ENCODE measurements at regions not wholly inside any gene's neighbourhood (a gene's known extent, or its start where the extent isn't known, plus 50 kb on each side); places are given as distances from the start of the nearest gene placed in this dataset.

DNA sequence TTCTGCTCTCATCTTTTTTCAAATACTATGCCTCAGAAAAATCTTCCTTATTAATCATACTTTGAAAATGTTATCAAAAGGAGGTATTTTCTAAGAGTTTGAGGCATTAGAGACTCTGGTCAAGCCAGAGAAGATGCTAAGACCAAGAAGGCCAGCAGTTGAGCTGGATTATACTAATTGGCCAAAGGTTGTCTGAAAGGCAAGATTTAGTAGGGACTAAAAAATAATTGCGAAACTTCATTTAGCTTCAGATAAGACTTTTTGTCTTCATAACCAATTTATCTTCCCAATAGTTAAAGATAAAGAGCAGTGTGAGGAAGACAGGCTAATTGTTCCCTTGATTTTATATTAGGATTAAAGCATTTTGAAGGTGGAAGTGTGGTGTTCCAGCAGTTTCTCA lies 1412.4 kb upstream of the PCDH7 start:
- Histone ChIP-seq H3K27ac (no peak overlapping the region), H3K4me3 (no peak overlapping the region), H3K9me3 (no peaks in the 10 kb centered on the region), H3K27me3 (no peaks in the 10 kb centered on the region), H3K4me1 (no peaks in the 10 kb centered on the region), H3K36me3 (no peaks in the 10 kb centered on the region)
- TF ChIP-seq EP300 (IDR thresholded peaks at IDR 0.05), result no peak
- no peak for TF ChIP-seq POLR2AphosphoS5 (IDR thresholded peaks at IDR 0.05)
- TF ChIP-seq POLR2A (IDR thresholded peaks at IDR 0.05), result no peak
- TF ChIP-seq, protein P1, sequence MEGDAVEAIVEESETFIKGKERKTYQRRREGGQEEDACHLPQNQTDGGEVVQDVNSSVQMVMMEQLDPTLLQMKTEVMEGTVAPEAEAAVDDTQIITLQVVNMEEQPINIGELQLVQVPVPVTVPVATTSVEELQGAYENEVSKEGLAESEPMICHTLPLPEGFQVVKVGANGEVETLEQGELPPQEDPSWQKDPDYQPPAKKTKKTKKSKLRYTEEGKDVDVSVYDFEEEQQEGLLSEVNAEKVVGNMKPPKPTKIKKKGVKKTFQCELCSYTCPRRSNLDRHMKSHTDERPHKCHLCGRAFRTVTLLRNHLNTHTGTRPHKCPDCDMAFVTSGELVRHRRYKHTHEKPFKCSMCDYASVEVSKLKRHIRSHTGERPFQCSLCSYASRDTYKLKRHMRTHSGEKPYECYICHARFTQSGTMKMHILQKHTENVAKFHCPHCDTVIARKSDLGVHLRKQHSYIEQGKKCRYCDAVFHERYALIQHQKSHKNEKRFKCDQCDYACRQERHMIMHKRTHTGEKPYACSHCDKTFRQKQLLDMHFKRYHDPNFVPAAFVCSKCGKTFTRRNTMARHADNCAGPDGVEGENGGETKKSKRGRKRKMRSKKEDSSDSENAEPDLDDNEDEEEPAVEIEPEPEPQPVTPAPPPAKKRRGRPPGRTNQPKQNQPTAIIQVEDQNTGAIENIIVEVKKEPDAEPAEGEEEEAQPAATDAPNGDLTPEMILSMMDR (IDR thresholded peaks at IDR 0.05), result no peak
- DNase-seq, result no peak
- intact Hi-C loops (cut with DNase I; ENCODE audit: low total_unique reads), result no loop called here
- 77 to 94% (median 87%) methylated on average over 1 of the region's 1 CpG for WGBS, 5 donors

DNA sequence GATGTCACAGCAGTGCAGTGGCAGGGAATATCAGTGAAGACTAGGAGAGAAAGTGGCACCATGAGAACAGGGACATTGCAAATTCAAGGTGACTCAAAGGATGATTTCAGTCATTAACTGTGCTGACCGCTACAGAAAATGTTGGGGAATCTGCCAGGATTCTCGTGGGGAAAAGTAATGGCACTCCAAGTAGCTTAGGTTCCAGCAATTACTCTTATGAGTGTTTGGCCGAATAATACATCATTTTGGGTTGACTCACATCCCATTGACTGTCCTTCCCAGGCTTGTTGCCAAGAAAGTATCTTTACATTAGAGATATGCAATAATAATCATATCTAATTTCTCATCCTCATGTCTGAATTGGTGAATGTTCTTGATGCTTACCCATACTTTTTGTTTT lies 1411.1 kb upstream of the PCDH7 start:
- intact Hi-C loops (cut with DNase I; ENCODE audit: low total_unique reads), result no loop called here
- TF ChIP-seq, protein P1 (IDR thresholded peaks at IDR 0.05), result no peak
- TF ChIP-seq POLR2A (IDR thresholded peaks at IDR 0.05) (no peak), POLR2AphosphoS5 (IDR thresholded peaks at IDR 0.05) (no peak), EP300 (IDR thresholded peaks at IDR 0.05) (no peak)
- Histone ChIP-seq H3K4me3 (no peak overlapping the region), H3K4me1 (no peaks in the 10 kb centered on the region), H3K36me3 (no peaks in the 10 kb centered on the region), H3K27me3 (no peaks in the 10 kb centered on the region), H3K27ac (no peak overlapping the region), H3K9me3 (no peaks in the 10 kb centered on the region)
- no peak for DNase-seq
- 55 to 80% (median 64%) methylated on average over 3 of the region's 3 CpGs for WGBS, 5 donors

DNA sequence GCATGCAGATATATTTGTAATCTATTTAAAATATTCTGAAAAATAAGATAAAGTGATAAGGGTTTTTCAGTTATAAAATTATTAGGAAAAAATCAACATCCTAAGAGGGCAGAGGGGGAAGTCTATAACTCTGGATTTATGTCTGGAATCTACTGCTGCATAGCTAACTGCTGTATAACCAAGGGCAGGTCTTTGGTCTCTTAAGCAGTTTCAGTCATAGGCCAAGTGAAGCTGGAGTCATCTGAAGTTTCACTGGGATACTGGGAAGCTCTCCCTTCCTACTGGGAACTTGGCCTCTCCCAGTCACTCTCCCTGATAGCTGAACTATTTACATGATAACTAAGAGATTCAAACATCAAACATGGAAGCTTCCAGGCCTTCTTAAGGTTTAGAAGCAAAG lies 1409.9 kb upstream of the PCDH7 start:
- no peaks in the 10 kb centered on the region for H3K9me3 ChIP-seq
- H3K36me3 ChIP-seq, result no peaks in the 10 kb centered on the region
- no peak for DNase-seq
- no peak overlapping the region for H3K4me3 ChIP-seq
- H3K27me3 ChIP-seq, result no peaks in the 10 kb centered on the region
- H3K4me1 ChIP-seq, result no peaks in the 10 kb centered on the region
- no peak overlapping the region for H3K27ac ChIP-seq
- TF ChIP-seq EP300 (IDR thresholded peaks at IDR 0.05), result no peak
- TF ChIP-seq, protein P1 (IDR thresholded peaks at IDR 0.05), result no peak
- intact Hi-C loops (cut with DNase I; ENCODE audit: low total_unique reads), result no loop called here

DNA sequence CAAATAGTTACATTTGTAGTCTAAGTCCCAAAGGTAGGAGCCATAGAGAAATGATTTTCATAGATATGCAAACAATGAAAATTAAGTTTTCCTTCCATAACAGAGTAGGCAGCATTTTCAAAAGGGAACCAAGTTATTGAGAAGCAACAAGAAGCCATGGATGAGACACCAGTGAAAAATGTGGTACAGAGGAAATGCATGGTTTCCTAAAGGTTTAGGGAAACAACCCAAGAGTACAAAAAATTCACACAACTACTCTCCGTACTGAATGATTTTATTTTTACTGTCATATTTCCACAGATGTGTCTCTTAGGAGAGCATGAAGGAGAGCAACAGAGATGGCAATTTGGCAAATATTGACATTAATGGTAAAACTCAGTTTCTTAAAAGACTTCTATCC lies 1408.9 kb upstream of the PCDH7 start:
- Histone ChIP-seq H3K27me3 (no peaks in the 10 kb centered on the region), H3K27ac (no peak overlapping the region), H3K36me3 (no peaks in the 10 kb centered on the region), H3K4me3 (no peak overlapping the region), H3K4me1 (no peaks in the 10 kb centered on the region), H3K9me3 (no peaks in the 10 kb centered on the region)
- intact Hi-C loops (cut with DNase I; ENCODE audit: low total_unique reads), result no loop called here
- TF ChIP-seq EP300 (IDR thresholded peaks at IDR 0.05), result no peak
- TF ChIP-seq POLR2A (IDR thresholded peaks at IDR 0.05), result no peak
- TF ChIP-seq, protein P1 (IDR thresholded peaks at IDR 0.05), result no peak
- no peak for TF ChIP-seq POLR2AphosphoS5 (IDR thresholded peaks at IDR 0.05)
- no peak for DNase-seq
- WGBS, 5 donors, result 60 to 77% (median 70%) methylated on average over 1 of the region's 1 CpG
